NCI-H1694 (cell line): ENCODE measurements at regions not wholly inside any gene's neighbourhood (a gene's known extent, or its start where the extent isn't known, plus 50 kb on each side); places are given as distances from the start of the nearest gene placed in this dataset.
"Not testable (repeated sequence)": the region's sequence is repeated elsewhere in the genome, so short reads cannot be mapped to it uniquely, and the experiment has no call there.

Source experiments
- DNase-seq: peaks from one replicate; lab custom pipeline; 2025; lab: John Stamatoyannopoulos, UW

- DNase-seq: peak; percentile 53
Measured at GRCh38 chr12:92987362-92987761, 58.3 kb upstream of the EEA1 start.

- DNase-seq: no peak
Measured at GRCh38 chr12:92987846-92988621, 58.9 kb upstream of the EEA1 start.

GRCh38 chr12:92988622-92989130 lies 59.6 kb upstream of the EEA1 start:
- no peak for DNase-seq

GRCh38 chr12:92989715-92990484 lies 60.8 kb upstream of the EEA1 start:
- no peak for DNase-seq

GRCh38 chr12:92991134-92991533 lies 62.0 kb upstream of the EEA1 start:
- no peak for DNase-seq

- DNase-seq: no peak
Measured at GRCh38 chr12:92992041-92992440, 62.9 kb upstream of the EEA1 start.

GRCh38 chr12:92993259-92993658 lies 64.2 kb upstream of the EEA1 start:
- DNase-seq: no peak

- no peak for DNase-seq
Measured at GRCh38 chr12:92995258-92995903, 66.3 kb upstream of the EEA1 start.

GRCh38 chr12:93000026-93000425 lies 70.9 kb upstream of the EEA1 start:
- DNase-seq: no peak

- no peak for DNase-seq
Measured at GRCh38 chr12:93001407-93001806, 72.3 kb upstream of the EEA1 start.

GRCh38 chr12:93002293-93003054 lies 73.4 kb upstream of the EEA1 start:
- no peak for DNase-seq

- DNase-seq: no peak
Measured at GRCh38 chr12:93003531-93004239, 74.6 kb upstream of the EEA1 start.

GRCh38 chr12:93005928-93006392 lies 76.9 kb upstream of the EEA1 start:
- DNase-seq: no peak

- no peak for DNase-seq
Measured at GRCh38 chr12:93006471-93007208, 77.5 kb upstream of the EEA1 start.

- DNase-seq: no peak
Measured at GRCh38 chr12:93007544-93007943, 78.4 kb upstream of the EEA1 start.

GRCh38 chr12:93008044-93008778 lies 79.1 kb upstream of the EEA1 start:
- no peak for DNase-seq

- DNase-seq: not testable (repeated sequence)
Measured at GRCh38 chr12:93008880-93009279, 79.8 kb upstream of the EEA1 start.

GRCh38 chr12:93009533-93009932 lies 80.4 kb upstream of the EEA1 start:
- DNase-seq: no peak

GRCh38 chr12:93010461-93010860 lies 81.4 kb upstream of the EEA1 start:
- DNase-seq: no peak

- DNase-seq: no peak
Measured at GRCh38 chr12:93011100-93011499, 82.0 kb upstream of the EEA1 start.
